ENCODE measurements at regions not wholly inside any gene's neighbourhood (a gene's known extent, or its start where the extent isn't known, plus 50 kb on each side); places are given as distances from the start of the nearest gene placed in this dataset.

- no peak for DNase-seq
Measured at GRCh38 chr6:139557547-139557946, 183.1 kb upstream of the CITED2 start.

- no peak for DNase-seq
Measured at GRCh38 chr6:139556532-139556931, 182.1 kb upstream of the CITED2 start.

- DNase-seq, result no peak
Measured at GRCh38 chr6:139553916-139554315, 179.5 kb upstream of the CITED2 start.

GRCh38 chr6:139551376-139551775 lies 176.9 kb upstream of the CITED2 start:
- DNase-seq, result no peak

- no peak for DNase-seq
Measured at GRCh38 chr6:139550361-139550760, 175.9 kb upstream of the CITED2 start.

- peak; percentile 42 for DNase-seq
Measured at GRCh38 chr6:139549561-139550070, 175.2 kb upstream of the CITED2 start.

- DNase-seq, result no peak
Measured at GRCh38 chr6:139547804-139548203, 173.4 kb upstream of the CITED2 start.

GRCh38 chr6:139547122-139547776 lies 172.8 kb upstream of the CITED2 start:
- DNase-seq, result no peak

GRCh38 chr6:139546106-139546472 lies 171.6 kb upstream of the CITED2 start:
- no peak for DNase-seq

- no peak for DNase-seq
Measured at GRCh38 chr6:139545206-139546105, 171.0 kb upstream of the CITED2 start.

GRCh38 chr6:139544701-139545057 lies 170.2 kb upstream of the CITED2 start:
- no peak for DNase-seq

GRCh38 chr6:139542351-139542750 lies 167.9 kb upstream of the CITED2 start:
- DNase-seq, result no peak

GRCh38 chr6:139540894-139541293 lies 166.4 kb upstream of the CITED2 start:
- no peak for DNase-seq

- no peak for DNase-seq
Measured at GRCh38 chr6:139540276-139540675, 165.8 kb upstream of the CITED2 start.

GRCh38 chr6:139539852-139540251 lies 165.4 kb upstream of the CITED2 start:
- peak; percentile 92 for DNase-seq

- DNase-seq, result no peak
Measured at GRCh38 chr6:139538366-139538765, 163.9 kb upstream of the CITED2 start.

- DNase-seq, result peak; percentile 32
Measured at GRCh38 chr6:139536751-139537617, 162.5 kb upstream of the CITED2 start.

GRCh38 chr6:139534472-139535115 lies 160.1 kb upstream of the CITED2 start:
- DNase-seq, result no peak

- DNase-seq, result peak; percentile 64
Measured at GRCh38 chr6:139533573-139534471, 159.4 kb upstream of the CITED2 start.

- DNase-seq, result no peak
Measured at GRCh38 chr6:139533171-139533570, 158.7 kb upstream of the CITED2 start.
